ENCODE measurements at regions not wholly inside any gene's neighbourhood (a gene's known extent, or its start where the extent isn't known, plus 50 kb on each side); places are given as distances from the start of the nearest gene placed in this dataset.

- no peak for TF ChIP-seq CTCF (IDR thresholded peaks at IDR 0.05; ENCODE audit: borderline replicate concordance, control extremely low read depth, extremely low read depth, insufficient read depth, missing control alignments)
- in situ Hi-C loops (cut with MboI; ENCODE audit: low sequenced_read_pairs, unreplicated experiment), result loop anchor here (25.0 kb wide), 2 partner anchors 697 to 872 kb away; no protein-coding TSS in a partner anchor
Measured at GRCh38 chr17:65290056-65290455, 152.9 kb downstream of the RGS9 start.

DNA sequence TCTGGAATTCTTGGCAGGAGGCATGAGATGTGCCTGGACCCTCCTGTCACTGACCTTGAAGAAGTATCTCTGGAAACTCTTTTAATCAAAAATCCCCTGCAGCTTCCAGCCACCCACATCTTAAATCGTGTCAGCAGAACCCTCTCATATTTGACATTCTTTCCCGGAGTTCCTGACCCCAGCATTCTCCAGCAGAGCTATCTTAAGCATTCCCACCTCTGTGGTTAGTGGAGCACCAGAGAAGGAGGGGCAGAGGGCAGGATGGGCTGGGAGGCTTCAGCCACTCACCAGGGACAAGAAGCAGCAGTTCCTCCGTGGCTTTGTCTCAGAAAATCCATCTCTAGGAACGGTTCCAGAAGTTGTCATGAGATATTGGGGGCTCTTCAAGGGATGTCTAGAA lies 149.9 kb downstream of the RGS9 start:
- in situ Hi-C loops (cut with MboI; ENCODE audit: low sequenced_read_pairs, unreplicated experiment), result loop anchor here (25.0 kb wide), 2 partner anchors 700 to 875 kb away; no protein-coding TSS in a partner anchor
- DNase-seq (ENCODE audit: low spot score), result no peak
- TF ChIP-seq CTCF (IDR thresholded peaks at IDR 0.05; ENCODE audit: borderline replicate concordance, control extremely low read depth, extremely low read depth, insufficient read depth, missing control alignments), result no peak

More at GRCh38 chr17:65290056-65290455, 152.9 kb downstream of the RGS9 start:
- no peak for DNase-seq (ENCODE audit: low spot score)

DNA sequence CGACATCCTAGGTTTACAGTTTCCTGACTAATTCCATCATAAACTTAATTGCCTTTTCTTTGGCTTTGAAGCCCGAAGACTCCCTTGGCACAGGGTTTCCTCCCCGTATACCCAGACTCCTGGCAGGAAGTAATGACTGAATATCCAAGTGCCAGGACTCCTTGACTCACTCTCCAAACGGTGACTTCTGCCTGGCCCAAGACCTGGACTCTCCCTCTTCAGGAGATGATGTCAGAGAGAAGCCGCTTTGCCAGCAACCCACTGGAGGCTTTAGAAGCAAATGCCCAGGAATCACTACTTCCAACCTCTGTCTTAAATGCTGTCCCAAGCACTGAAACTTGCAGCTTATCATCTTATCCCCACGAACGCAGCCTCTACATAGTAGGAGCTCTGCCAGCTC lies 146.5 kb downstream of the RGS9 start:
- in situ Hi-C loops (cut with MboI; ENCODE audit: low sequenced_read_pairs, unreplicated experiment), result loop anchor here (25.0 kb wide), 2 partner anchors 704 to 879 kb away; no protein-coding TSS in a partner anchor
- TF ChIP-seq CTCF (IDR thresholded peaks at IDR 0.05; ENCODE audit: borderline replicate concordance, control extremely low read depth, extremely low read depth, insufficient read depth, missing control alignments), result no peak
- no peak for DNase-seq (ENCODE audit: low spot score)

DNA sequence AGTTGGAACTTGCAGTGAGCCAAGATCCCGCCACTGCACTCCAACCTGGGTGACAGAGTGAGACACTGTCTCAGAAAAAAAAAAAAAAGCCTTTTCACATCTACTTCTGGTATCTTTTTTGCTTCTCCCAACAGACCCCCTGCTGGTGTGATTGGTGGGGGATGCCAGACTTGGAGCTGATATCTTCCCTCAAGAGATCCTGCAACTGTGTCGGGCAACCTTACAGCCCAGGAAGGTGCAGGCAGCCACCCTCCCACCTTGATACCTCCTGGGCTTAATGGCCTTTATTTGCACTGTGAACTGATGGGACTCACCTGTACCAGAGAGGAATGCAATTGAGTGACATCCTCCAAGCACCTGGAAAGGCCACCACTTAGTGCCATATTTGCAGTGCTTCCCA lies 142.3 kb downstream of the RGS9 start:
- no peak for DNase-seq (ENCODE audit: low spot score)
- in situ Hi-C loops (cut with MboI; ENCODE audit: low sequenced_read_pairs, unreplicated experiment), result loop anchor here (25.0 kb wide), 2 partner anchors 708 to 883 kb away; no protein-coding TSS in a partner anchor
- TF ChIP-seq CTCF (IDR thresholded peaks at IDR 0.05; ENCODE audit: borderline replicate concordance, control extremely low read depth, extremely low read depth, insufficient read depth, missing control alignments), result no peak

DNA sequence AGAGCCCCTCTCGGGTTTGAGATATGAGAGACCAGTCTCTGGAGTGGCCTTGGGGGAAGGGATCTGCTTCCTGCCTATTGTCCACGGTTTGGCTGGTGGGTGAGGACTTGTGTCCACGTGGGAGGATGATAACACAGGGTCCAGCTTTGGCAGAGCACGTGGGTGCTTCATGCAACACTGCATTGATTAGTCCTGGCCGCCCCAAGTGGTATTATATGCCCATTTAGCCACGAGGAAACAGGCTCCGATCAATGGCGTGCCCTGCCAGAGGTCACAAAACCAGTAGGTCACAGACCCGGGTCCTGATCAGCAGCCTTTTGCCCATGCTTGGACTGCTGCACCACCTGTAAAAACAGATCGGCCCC lies 141.6 kb downstream of the RGS9 start:
- TF ChIP-seq CTCF (IDR thresholded peaks at IDR 0.05; ENCODE audit: borderline replicate concordance, control extremely low read depth, extremely low read depth, insufficient read depth, missing control alignments), result no peak
- in situ Hi-C loops (cut with MboI; ENCODE audit: low sequenced_read_pairs, unreplicated experiment), result loop anchor here (25.0 kb wide), 2 partner anchors 708 to 883 kb away; no protein-coding TSS in a partner anchor
- DNase-seq (ENCODE audit: low spot score), result no peak

- DNase-seq (ENCODE audit: low spot score), result peak; percentile 39
- peak; percentile 45 for TF ChIP-seq CTCF (IDR thresholded peaks at IDR 0.05; ENCODE audit: borderline replicate concordance, control extremely low read depth, extremely low read depth, insufficient read depth, missing control alignments)
- in situ Hi-C loops (cut with MboI; ENCODE audit: low sequenced_read_pairs, unreplicated experiment), result loop anchor here (25.0 kb wide), 2 partner anchors 709 to 884 kb away; no protein-coding TSS in a partner anchor
Measured at GRCh38 chr17:65278050-65278819, 141.1 kb downstream of the RGS9 start.

All from GM13976 (cell line).